Progenitor cell of endocrine pancreas (in vitro differentiated cells): ENCODE measurements at regions not wholly inside any gene's neighbourhood (a gene's known extent, or its start where the extent isn't known, plus 50 kb on each side); places are given as distances from the start of the nearest gene placed in this dataset.

Experiments
- DNase-seq: peaks from one replicate; pipeline ENCODE4 v3.0.0; 2021; ENCODE audit warnings: low spot score; ENCODE audit not compliant: unreplicated experiment
- H3K27ac Mint-ChIP-seq: 2 replicates; pipeline ENCODE4 v1.8.0; 2021; ENCODE audit warnings: mild to moderate bottlenecking, moderate library complexity, mixed read lengths
- H3K27me3 Mint-ChIP-seq: 2 replicates; pipeline ENCODE4 v1.8.0; 2021; ENCODE audit warnings: mixed read lengths
- H3K36me3 Mint-ChIP-seq: 2 replicates; pipeline ENCODE4 v1.8.0; 2022; ENCODE audit warnings: mixed read lengths; ENCODE audit not compliant: insufficient read depth
- H3K4me1 Mint-ChIP-seq: 2 replicates; pipeline ENCODE4 v1.8.0; 2021; ENCODE audit warnings: low read depth, mixed read lengths
- H3K4me3 Mint-ChIP-seq: 2 replicates; pipeline ENCODE4 v1.8.0; 2021; ENCODE audit warnings: low read depth, mild to moderate bottlenecking, moderate library complexity, mixed read lengths
- H3K9me3 Mint-ChIP-seq: 2 replicates; pipeline ENCODE4 v1.8.0; 2021; ENCODE audit warnings: low read depth, mixed read lengths
- CTCF ChIP-seq: fragments of 200-600 bp; sonication (generic); IDR thresholded peaks from one replicate; pipeline ENCODE4 v1.5.0; 2021; ENCODE audit warnings: antibody characterized with exemption, mild to moderate bottlenecking; ENCODE audit not compliant: unreplicated experiment

GRCh38 chr4:183029365-183029764 is 69.7 kb upstream of the WWC2 start:
- Mint-ChIP-seq H3K27me3 (no peaks in the 10 kb centered on the region), H3K4me3 (no peak overlapping the region), H3K9me3 (no peaks in the 10 kb centered on the region), H3K36me3 (no peaks in the 10 kb centered on the region), H3K27ac (no peak overlapping the region), H3K4me1 (no peaks in the 10 kb centered on the region)
- TF ChIP-seq CTCF, result no peak
- no peak for DNase-seq

- TF ChIP-seq CTCF, result no peak
- no peaks in the 10 kb centered on the region for H3K36me3 Mint-ChIP-seq
- no peaks in the 10 kb centered on the region for H3K27me3 Mint-ChIP-seq
- H3K9me3 Mint-ChIP-seq, result no peaks in the 10 kb centered on the region
- H3K4me3 Mint-ChIP-seq, result no peak overlapping the region
- H3K27ac Mint-ChIP-seq, result no peak overlapping the region
- DNase-seq, result no peak
- H3K4me1 Mint-ChIP-seq, result no peaks in the 10 kb centered on the region
Measured at GRCh38 chr4:183026701-183027100, 72.4 kb upstream of the WWC2 start.

GRCh38 chr4:183022617-183023016 is 76.4 kb upstream of the WWC2 start:
- Mint-ChIP-seq H3K27me3 (peaks cover 3% of the 10 kb centered on the region), H3K36me3 (peaks cover 2% of the 10 kb centered on the region), H3K4me3 (no peak overlapping the region), H3K27ac (no peak overlapping the region), H3K9me3 (peaks cover 3% of the 10 kb centered on the region), H3K4me1 (no peaks in the 10 kb centered on the region)
- TF ChIP-seq CTCF, result no peak
- no peak for DNase-seq

GRCh38 chr4:183017962-183018361 is 81.1 kb upstream of the WWC2 start:
- H3K9me3 Mint-ChIP-seq, result peaks cover 3% of the 10 kb centered on the region
- H3K36me3 Mint-ChIP-seq, result peaks cover 2% of the 10 kb centered on the region
- H3K4me1 Mint-ChIP-seq, result no peaks in the 10 kb centered on the region
- no peak for TF ChIP-seq CTCF
- H3K4me3 Mint-ChIP-seq, result no peak overlapping the region
- no peak overlapping the region for H3K27ac Mint-ChIP-seq
- peaks cover 11% of the 10 kb centered on the region for H3K27me3 Mint-ChIP-seq
- no peak for DNase-seq

GRCh38 chr4:183014361-183015084 is 84.5 kb upstream of the WWC2 start:
- DNase-seq, result no peak
- Mint-ChIP-seq H3K9me3 (peaks cover 3% of the 10 kb centered on the region), H3K4me3 (no peak overlapping the region), H3K27ac (no peak overlapping the region), H3K4me1 (no peaks in the 10 kb centered on the region), H3K27me3 (peaks cover 31% of the 10 kb centered on the region), H3K36me3 (peaks cover 2% of the 10 kb centered on the region)
- TF ChIP-seq CTCF, result no peak
